ENCODE measurements at regions not wholly inside any gene's neighbourhood (a gene's known extent, or its start where the extent isn't known, plus 50 kb on each side); places are given as distances from the start of the nearest gene placed in this dataset.

DNA sequence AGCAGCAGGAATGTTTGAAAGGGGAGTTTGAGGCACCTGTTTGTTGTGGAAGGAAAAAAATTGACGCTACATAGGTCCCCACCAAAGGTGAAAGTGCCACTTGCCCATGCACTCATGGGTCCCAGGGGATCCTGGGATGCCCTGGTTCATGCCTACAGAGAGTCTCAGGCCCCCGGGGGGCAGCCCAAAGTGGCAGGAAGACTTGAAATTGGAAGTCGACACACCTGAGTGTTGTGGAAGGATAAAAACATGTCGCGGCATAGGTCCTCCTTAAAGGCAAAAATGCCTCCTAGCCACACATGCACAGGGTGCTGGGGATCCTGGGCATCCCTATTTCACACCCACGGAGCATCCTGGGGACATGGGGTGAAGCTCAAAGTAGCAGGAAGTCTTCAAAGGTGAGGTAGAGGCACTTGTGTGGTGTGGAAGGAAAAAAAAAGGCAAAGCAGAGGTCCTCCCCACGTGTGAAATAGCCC is 576.1 kb downstream of the ALG10 start:
- TF ChIP-seq, protein P1, sequence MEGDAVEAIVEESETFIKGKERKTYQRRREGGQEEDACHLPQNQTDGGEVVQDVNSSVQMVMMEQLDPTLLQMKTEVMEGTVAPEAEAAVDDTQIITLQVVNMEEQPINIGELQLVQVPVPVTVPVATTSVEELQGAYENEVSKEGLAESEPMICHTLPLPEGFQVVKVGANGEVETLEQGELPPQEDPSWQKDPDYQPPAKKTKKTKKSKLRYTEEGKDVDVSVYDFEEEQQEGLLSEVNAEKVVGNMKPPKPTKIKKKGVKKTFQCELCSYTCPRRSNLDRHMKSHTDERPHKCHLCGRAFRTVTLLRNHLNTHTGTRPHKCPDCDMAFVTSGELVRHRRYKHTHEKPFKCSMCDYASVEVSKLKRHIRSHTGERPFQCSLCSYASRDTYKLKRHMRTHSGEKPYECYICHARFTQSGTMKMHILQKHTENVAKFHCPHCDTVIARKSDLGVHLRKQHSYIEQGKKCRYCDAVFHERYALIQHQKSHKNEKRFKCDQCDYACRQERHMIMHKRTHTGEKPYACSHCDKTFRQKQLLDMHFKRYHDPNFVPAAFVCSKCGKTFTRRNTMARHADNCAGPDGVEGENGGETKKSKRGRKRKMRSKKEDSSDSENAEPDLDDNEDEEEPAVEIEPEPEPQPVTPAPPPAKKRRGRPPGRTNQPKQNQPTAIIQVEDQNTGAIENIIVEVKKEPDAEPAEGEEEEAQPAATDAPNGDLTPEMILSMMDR (IDR thresholded peaks at IDR 0.05) = no peak
- no peak for TF ChIP-seq POLR2A (IDR thresholded peaks at IDR 0.05)

All from heart left ventricle (tissue), 13 donors.